Ascending aorta (tissue), 2 donors: ENCODE measurements at regions not wholly inside any gene's neighbourhood (a gene's known extent, or its start where the extent isn't known, plus 50 kb on each side); places are given as distances from the start of the nearest gene placed in this dataset.

Experiments used
- DNase-seq, 2 donors: peaks; one replicate each; pipeline ENCODE4 v3.0.0-alpha.2; 2019; ENCODE audit warnings: low spot score in 2 of 2
- H3K27ac ChIP-seq, 2 donors: fragments of 200-600 bp; sonication (generic); one replicate each; pipeline ENCODE4 v1.5.1; 2016 to 2017; ENCODE audit warnings: mild to moderate bottlenecking in 1 of 2
- H3K27me3 ChIP-seq: fragments of 200-600 bp; sonication (generic); one replicate; pipeline ENCODE4 v1.5.1; 2017
- H3K36me3 ChIP-seq, 2 donors: fragments of 200-600 bp; sonication (generic); one replicate each; pipeline ENCODE4 v1.5.1; 2016
- H3K4me1 ChIP-seq, 2 donors: fragments of 200-600 bp; sonication (generic); one replicate each; pipeline ENCODE4 v1.5.1; 2016 to 2017; ENCODE audit warnings: mild to moderate bottlenecking in 1 of 2
- H3K4me3 ChIP-seq, 2 donors: fragments of 200-600 bp; sonication (generic); one replicate each; pipeline ENCODE4 v1.5.1; 2016 to 2017; ENCODE audit warnings: mild to moderate bottlenecking in 1 of 2
- H3K9me3 ChIP-seq, 2 donors: fragments of 200-600 bp; sonication (generic); one replicate each; pipeline ENCODE4 v1.5.1; 2016
- CTCF ChIP-seq, 3 experiments: fragments of 200-600 bp in 2 of 3; fragments of 450-650 bp in 1 of 3; sonication (generic) in 2 of 3; IDR thresholded peaks; one replicate each; pipeline ENCODE4 v1.5.1; 2016 to 2019; ENCODE audit warnings: antibody characterized with exemption in 3 of 3, mild to moderate bottlenecking in 1 of 3, moderate library complexity in 1 of 3
- intact Hi-C: fragments of 100-400 bp; cut with DNase I; formaldehyde crosslinking; loops from one replicate; pipeline ENCODE4 v1.15.1; 2023

DNA sequence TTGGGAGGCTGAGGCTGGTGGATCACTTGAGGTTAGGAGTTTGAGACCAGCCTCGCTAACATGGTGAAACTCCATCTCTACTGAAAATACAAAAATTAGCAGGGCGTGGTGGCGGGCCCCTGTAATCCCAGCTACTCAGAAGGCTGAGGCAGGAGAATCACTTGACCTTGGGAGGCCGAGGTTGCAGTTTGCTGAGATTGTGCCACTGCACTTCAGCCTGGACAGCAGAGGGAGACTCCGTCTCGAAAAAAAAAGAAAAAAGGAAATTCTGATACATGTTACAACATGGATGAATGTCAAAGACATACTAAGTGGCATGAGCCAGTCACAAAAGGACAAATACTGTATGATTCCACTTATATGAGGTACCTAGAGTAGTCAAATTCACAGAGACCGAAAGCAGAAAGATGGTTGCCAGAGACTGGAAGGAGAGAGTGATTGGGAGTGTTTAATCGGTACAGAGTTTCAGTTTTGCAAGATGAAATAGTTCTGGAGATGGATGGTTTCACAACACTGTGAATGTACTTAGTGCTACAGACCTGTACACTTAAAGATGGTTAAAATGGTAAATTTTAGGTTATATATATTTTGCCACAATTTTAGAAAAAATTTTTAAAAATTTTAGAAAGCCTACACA lies 92.3 kb downstream of the BLID start:
- peak overlapping the region in 1 of 2 donors; percentile 40 for H3K4me3 ChIP-seq
- H3K36me3 ChIP-seq: no peaks in the 10 kb centered on the region
- no peak for DNase-seq
- no peaks in the 10 kb centered on the region for H3K27me3 ChIP-seq
- no peaks in the 10 kb centered on the region for H3K9me3 ChIP-seq
- peak overlapping the region; percentile 12 to 53 for H3K27ac ChIP-seq
- H3K4me1 ChIP-seq: peaks cover 0 to 3% of the 10 kb centered on the region in 2 donors
- peak; percentile 27 to 54 (median 30) for TF ChIP-seq CTCF (IDR thresholded peaks at IDR 0.05)
- intact Hi-C loops: loop anchor here (5.0 kb wide), 3 partner anchors 184 to 484 kb away; no protein-coding TSS in a partner anchor

GRCh38 chr11:122022646-122023045 lies 93.4 kb downstream of the BLID start:
- no peak for DNase-seq
- Histone ChIP-seq H3K27me3 (no peaks in the 10 kb centered on the region), H3K4me3 (no peak overlapping the region), H3K27ac (no peak overlapping the region), H3K36me3 (no peaks in the 10 kb centered on the region), H3K4me1 (peaks cover 0 to 3% of the 10 kb centered on the region in 2 donors), H3K9me3 (no peaks in the 10 kb centered on the region)
- TF ChIP-seq CTCF (IDR thresholded peaks at IDR 0.05): no peak
- intact Hi-C loops: loop anchor here (5.0 kb wide), 3 partner anchors 185 to 485 kb away; no protein-coding TSS in a partner anchor

DNA sequence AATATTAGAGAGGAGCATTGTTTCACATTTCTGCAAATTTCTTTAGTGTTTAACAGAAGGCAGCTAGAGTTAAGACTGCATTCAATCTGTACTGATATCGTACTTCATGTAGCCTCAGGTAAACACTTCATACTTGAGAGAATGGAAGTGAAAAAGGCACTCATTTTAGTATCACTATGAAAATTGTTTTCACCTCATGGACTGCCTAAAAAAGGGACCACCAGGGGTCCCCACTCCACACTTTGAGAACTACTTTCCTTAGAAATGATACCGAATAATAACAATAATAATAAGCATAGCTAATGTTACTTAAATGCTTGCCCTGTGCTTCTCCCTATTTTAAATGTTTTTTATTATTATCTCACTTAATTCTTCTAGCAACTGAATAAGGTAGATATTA lies 95.1 kb downstream of the BLID start:
- H3K36me3 ChIP-seq: no peaks in the 10 kb centered on the region
- H3K27me3 ChIP-seq: no peaks in the 10 kb centered on the region
- no peak for DNase-seq
- no peaks in the 10 kb centered on the region for H3K9me3 ChIP-seq
- H3K4me3 ChIP-seq: no peak overlapping the region
- peak; percentile 32 to 50 (median 40) for TF ChIP-seq CTCF (IDR thresholded peaks at IDR 0.05)
- H3K27ac ChIP-seq: no peak overlapping the region
- H3K4me1 ChIP-seq: peaks cover 0 to 3% of the 10 kb centered on the region in 2 donors
- intact Hi-C loops: loop anchor here (1.0 to 5.0 kb wide), 4 partner anchors 80 to 486 kb away; no protein-coding TSS in a partner anchor

DNA sequence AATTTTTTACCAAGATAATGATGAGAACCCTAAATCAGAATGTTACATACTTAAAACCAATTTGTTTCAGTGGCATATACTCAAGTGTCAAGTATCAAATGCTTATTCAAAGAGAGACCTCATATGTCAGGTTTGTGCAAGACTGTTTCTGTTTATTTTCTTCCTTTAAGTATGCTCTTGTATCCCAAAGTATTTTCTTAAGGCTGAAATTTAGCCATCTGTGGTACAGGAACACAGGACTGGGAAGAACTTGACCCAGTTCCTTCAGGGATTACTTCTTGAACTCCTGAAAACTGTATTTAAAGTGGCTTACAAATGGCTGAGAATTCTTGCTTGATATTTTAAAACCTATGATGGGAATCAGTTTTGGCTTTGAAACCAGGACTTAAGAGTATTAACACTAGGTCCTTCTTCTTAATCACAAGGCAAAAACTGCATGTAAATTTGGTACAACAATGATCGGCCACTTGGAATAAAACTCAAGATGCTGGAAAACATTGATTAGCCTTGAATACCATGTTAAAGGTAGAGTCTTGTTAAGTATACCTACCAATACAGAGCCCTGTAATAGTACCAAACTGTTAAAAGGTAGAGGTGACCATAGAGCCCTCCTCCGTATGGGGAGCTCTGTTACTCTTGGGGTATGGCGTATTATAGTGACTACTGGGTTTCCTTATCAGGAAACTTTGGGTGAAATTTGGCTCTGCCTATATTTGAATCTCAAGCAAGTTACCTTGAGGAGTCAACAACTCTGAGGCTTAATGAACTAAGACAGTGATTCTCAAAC lies 95.9 kb downstream of the BLID start:
- H3K27me3 ChIP-seq: no peaks in the 10 kb centered on the region
- peak overlapping the region in 1 of 2 donors; percentile 19 for H3K27ac ChIP-seq
- intact Hi-C loops: loop anchor here (5.0 kb wide), 3 partner anchors 187 to 487 kb away; no protein-coding TSS in a partner anchor
- H3K4me1 ChIP-seq: peaks cover 0 to 3% of the 10 kb centered on the region in 2 donors
- no peaks in the 10 kb centered on the region for H3K9me3 ChIP-seq
- H3K4me3 ChIP-seq: no peak overlapping the region
- no peak for DNase-seq
- no peak for TF ChIP-seq CTCF (IDR thresholded peaks at IDR 0.05)
- H3K36me3 ChIP-seq: no peaks in the 10 kb centered on the region

- Histone ChIP-seq H3K27ac (peak overlapping the region in 1 of 2 donors; percentile 11), H3K27me3 (no peaks in the 10 kb centered on the region), H3K4me1 (peaks cover 4 to 6% of the 10 kb centered on the region in 2 donors), H3K9me3 (peaks cover 0 to 3% of the 10 kb centered on the region in 2 donors), H3K36me3 (no peaks in the 10 kb centered on the region), H3K4me3 (no peak overlapping the region)
- TF ChIP-seq CTCF (IDR thresholded peaks at IDR 0.05): no peak
- DNase-seq: no peak
- intact Hi-C loops: no loop called here
Observed at GRCh38 chr11:122007601-122008071, 108.4 kb downstream of the BLID start.
